ENCODE measurements at regions not wholly inside any gene's neighbourhood (a gene's known extent, or its start where the extent isn't known, plus 50 kb on each side); places are given as distances from the start of the nearest gene placed in this dataset.
A peak's percentile ranks its signal among the peaks of the same experiment; 100 is the strongest.
"Not testable (repeated sequence)": the region's sequence is repeated elsewhere in the genome, so short reads cannot be mapped to it uniquely, and the experiment has no call there.

- H3K27ac ChIP-seq; DNase-seq (ENCODE audit: low read depth in 1 of 2, low spot score in 1 of 2); H3K4me3 ChIP-seq; CTCF ChIA-PET; H3K4me2 ChIP-seq; ATAC-seq; POLR2A ChIA-PET; H3K4me1 ChIP-seq; H3K9me3 ChIP-seq; FAIRE-seq: not testable (repeated sequence)
- 28% methylated on average over 2 of the region's 31 CpGs for WGBS (ENCODE audit: missing lambda C conversion rate)
These were observed 428.8 kb downstream of the FGF13 start for GRCh38 chrX:138282598-138283150.

GRCh38 chrX:138287205-138287877 lies 424.2 kb downstream of the FGF13 start:
- TF ChIP-seq CEBPB (IDR thresholded peaks at IDR 0.05) (no peak), RARB (CRISPR knock-in tag; IDR thresholded peaks at IDR 0.05) (no peak), EP300 (IDR thresholded peaks at IDR 0.05) (no peak), RFX5 (IDR thresholded peaks at IDR 0.05) (no peak), KDM1A (IDR thresholded peaks at IDR 0.05; ENCODE audit: low read depth) (no peak), USF2 (IDR thresholded peaks at IDR 0.05) (no peak), HOXB13 (CRISPR knock-in tag; IDR thresholded peaks at IDR 0.05; ENCODE audit: low read depth) (no peak), POLR2AphosphoS2 (conservative IDR thresholded peaks at IDR 0.05; ENCODE audit: low read length) (no peak), HOXB5 (CRISPR knock-in tag; IDR thresholded peaks at IDR 0.05) (no peak), MAZ (IDR thresholded peaks at IDR 0.05; ENCODE audit: borderline replicate concordance, low read depth, low read length) (no peak), TFCP2L1 (CRISPR knock-in tag; IDR thresholded peaks at IDR 0.05) (no peak)
- TF ChIP-seq, protein P1, sequence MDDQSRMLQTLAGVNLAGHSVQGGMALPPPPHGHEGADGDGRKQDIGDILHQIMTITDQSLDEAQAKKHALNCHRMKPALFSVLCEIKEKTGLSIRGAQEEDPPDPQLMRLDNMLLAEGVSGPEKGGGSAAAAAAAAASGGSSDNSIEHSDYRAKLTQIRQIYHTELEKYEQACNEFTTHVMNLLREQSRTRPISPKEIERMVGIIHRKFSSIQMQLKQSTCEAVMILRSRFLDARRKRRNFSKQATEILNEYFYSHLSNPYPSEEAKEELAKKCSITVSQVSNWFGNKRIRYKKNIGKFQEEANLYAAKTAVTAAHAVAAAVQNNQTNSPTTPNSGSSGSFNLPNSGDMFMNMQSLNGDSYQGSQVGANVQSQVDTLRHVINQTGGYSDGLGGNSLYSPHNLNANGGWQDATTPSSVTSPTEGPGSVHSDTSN (IDR thresholded peaks at IDR 0.05), result no peak
- WGBS (ENCODE audit: missing lambda C conversion rate), result 0% methylated on average over 3 of the region's 3 CpGs
- Histone ChIP-seq H3K4me2 (no peak overlapping the region), H3K27ac (no peak overlapping the region), H3K9me3 (no peaks in the 10 kb centered on the region), H3K4me3 (no peak overlapping the region), H3K4me1 (no peaks in the 10 kb centered on the region)
- POLR2A ChIA-PET, result no interaction called here
- FAIRE-seq (no peak), DNase-seq (ENCODE audit: low read depth in 1 of 2, low spot score in 1 of 2) (no peak), ATAC-seq (no peak)
- CTCF ChIA-PET, result no interaction called here

GRCh38 chrX:138294951-138295350 lies 416.6 kb downstream of the FGF13 start:
- WGBS (ENCODE audit: missing lambda C conversion rate), result 8% methylated on average over 2 of the region's 5 CpGs
- no peak overlapping the region for H3K27ac ChIP-seq
- POLR2A ChIA-PET, result no interaction called here

DNA sequence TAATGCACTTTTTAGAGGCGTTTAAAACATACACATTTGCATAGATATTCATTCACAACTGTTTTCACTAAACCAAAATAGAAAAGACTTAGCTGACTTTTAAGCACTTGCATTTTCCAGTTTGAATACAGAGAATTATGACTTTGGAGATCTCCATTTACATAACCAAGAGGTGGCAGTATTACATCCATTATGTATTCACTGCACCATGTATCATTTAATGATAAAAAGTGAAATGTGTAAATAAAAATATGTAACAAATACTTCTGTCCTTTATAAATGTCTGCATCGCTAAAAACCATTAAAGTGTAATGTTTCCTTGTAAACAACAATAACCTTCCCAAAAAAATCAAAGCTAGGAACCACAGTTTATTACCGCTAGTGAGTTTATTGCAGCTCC lies 413.2 kb downstream of the FGF13 start:
- DNase-seq (ENCODE audit: low read depth in 1 of 2, low spot score in 1 of 2), result no peak
- POLR2A ChIA-PET, result no interaction called here
- WGBS (ENCODE audit: missing lambda C conversion rate), result 2% methylated on average over 3 of the region's 3 CpGs
- H3K4me3 ChIP-seq, result no peak overlapping the region
- CTCF ChIA-PET, result no interaction called here
- peak; percentile 36 for FAIRE-seq
- no peak overlapping the region for H3K4me2 ChIP-seq
- no peaks in the 10 kb centered on the region for H3K9me3 ChIP-seq
- no peak overlapping the region for H3K27ac ChIP-seq
- no peak for ATAC-seq
- TF ChIP-seq ESRRA (IDR thresholded peaks at IDR 0.05; ENCODE audit: borderline replicate concordance, low read length), result no peak
- no peak for TF ChIP-seq POLR2A (IDR thresholded peaks at IDR 0.05; ENCODE audit: low read length)
- no peak for TF ChIP-seq NPAS2 (CRISPR knock-in tag; IDR thresholded peaks at IDR 0.05; ENCODE audit: borderline replicate concordance)
- TF ChIP-seq BHLHE40 (IDR thresholded peaks at IDR 0.05; ENCODE audit: low read depth, low read length), result no peak
- no peak for TF ChIP-seq ZFP36 (IDR thresholded peaks at IDR 0.05; ENCODE audit: borderline replicate concordance, partially characterized antibody)
- no peak for TF ChIP-seq NFE2L2 (conservative IDR thresholded peaks at IDR 0.05; ENCODE audit: low read length)
- no peak for TF ChIP-seq HOXB5 (CRISPR knock-in tag; IDR thresholded peaks at IDR 0.05)
- TF ChIP-seq PHF8 (IDR thresholded peaks at IDR 0.05; ENCODE audit: borderline replicate concordance, low read depth), result no peak
- TF ChIP-seq, protein P2, sequence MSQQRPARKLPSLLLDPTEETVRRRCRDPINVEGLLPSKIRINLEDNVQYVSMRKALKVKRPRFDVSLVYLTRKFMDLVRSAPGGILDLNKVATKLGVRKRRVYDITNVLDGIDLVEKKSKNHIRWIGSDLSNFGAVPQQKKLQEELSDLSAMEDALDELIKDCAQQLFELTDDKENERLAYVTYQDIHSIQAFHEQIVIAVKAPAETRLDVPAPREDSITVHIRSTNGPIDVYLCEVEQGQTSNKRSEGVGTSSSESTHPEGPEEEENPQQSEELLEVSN (IDR thresholded peaks at IDR 0.05; ENCODE audit: borderline replicate concordance, low read depth), result no peak
- no peak for TF ChIP-seq ZC3H11A (IDR thresholded peaks at IDR 0.05)
- no peak for TF ChIP-seq CEBPB (IDR thresholded peaks at IDR 0.05)
- TF ChIP-seq CBX2 (IDR thresholded peaks at IDR 0.05; ENCODE audit: borderline replicate concordance, low read depth), result no peak
- no peak for TF ChIP-seq RNF2 (IDR thresholded peaks at IDR 0.05; ENCODE audit: borderline replicate concordance, low read depth)
- no peaks in the 10 kb centered on the region for H3K4me1 ChIP-seq

More at GRCh38 chrX:138294951-138295350, 416.6 kb downstream of the FGF13 start:
- CTCF ChIA-PET, result no interaction called here
- ATAC-seq (no peak), FAIRE-seq (no peak), DNase-seq (ENCODE audit: low read depth in 1 of 2, low spot score in 1 of 2) (no peak)
- H3K4me3 ChIP-seq, result no peak overlapping the region
- H3K9me3 ChIP-seq, result no peaks in the 10 kb centered on the region
- H3K4me1 ChIP-seq, result no peaks in the 10 kb centered on the region
- TF ChIP-seq EP300 (IDR thresholded peaks at IDR 0.05), result no peak
- no peak for TF ChIP-seq ZFP36 (IDR thresholded peaks at IDR 0.05; ENCODE audit: borderline replicate concordance, partially characterized antibody)
- no peak for TF ChIP-seq ATOH8 (CRISPR knock-in tag; IDR thresholded peaks at IDR 0.05; ENCODE audit: low read depth)
- TF ChIP-seq CHD4 (IDR thresholded peaks at IDR 0.05; ENCODE audit: borderline replicate concordance), result no peak
- TF ChIP-seq HOXA7 (CRISPR knock-in tag; IDR thresholded peaks at IDR 0.05), result no peak
- no peak for TF ChIP-seq EHF (CRISPR knock-in tag; IDR thresholded peaks at IDR 0.05)
- no peak overlapping the region for H3K4me2 ChIP-seq

Data from A549 (cell line).